RPMI8226 (cell line): ENCODE measurements at regions not wholly inside any gene's neighbourhood (a gene's known extent, or its start where the extent isn't known, plus 50 kb on each side); places are given as distances from the start of the nearest gene placed in this dataset.
"Not testable (repeated sequence)": the region's sequence is repeated elsewhere in the genome, so short reads cannot be mapped to it uniquely, and the experiment has no call there.

Source experiments
- DNase-seq: peaks from one replicate; pipeline ENCODE4 v3.0.0-alpha.2; 2015

DNA sequence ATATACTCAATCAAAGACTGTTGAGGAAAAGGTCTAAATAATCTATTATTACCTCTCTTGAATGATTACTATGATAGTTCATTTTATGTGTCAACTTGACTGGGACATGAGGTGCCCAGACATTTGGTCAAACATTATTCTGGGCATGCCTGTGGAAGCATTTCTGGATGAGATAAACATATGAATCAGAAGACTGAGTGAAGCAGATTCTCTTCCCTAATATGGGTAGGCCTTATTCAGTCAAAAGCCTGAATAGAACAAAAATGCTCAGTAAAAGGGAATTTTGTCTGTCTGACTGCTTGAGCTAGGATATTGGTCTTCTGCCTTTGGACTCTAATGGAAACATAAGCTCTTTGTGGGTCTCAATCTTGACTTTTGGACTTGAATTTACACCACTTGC, 73.3 kb upstream of the SOX13 start:
- no peak for DNase-seq

DNA sequence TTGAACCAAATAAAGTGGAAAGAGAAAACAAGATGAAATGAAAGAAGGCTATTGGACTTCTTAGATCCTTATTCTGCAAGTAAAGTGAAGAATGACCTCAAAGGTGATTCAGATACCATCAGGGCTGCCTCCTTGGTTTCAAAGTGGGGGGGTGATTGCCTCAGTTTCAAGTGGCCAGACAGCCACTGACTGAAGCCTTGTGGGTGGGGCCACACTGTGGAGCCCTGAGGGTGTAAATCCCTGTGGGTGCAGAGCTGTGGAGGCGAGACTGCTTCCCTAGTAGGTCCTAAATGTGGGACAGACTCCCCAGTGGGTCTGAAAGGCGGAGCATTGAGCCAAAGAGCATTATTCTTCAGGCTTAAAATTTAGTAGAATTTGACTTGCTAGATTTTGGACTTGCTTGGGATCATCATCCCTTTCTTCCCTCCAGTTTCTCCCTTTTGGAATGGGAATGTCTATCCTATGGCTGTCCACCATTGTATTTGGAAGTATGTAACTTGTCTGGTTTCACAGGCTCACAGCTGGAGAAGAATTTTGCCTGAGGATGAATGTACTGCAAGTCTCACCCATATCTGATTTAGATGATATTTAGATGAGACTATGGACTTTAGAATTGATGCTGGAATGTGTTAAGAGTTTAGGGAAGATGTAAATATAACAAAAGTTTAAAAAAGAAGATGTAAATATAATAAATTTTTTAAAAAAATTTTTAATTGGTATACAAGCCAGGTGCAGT, 71.6 kb upstream of the SOX13 start:
- DNase-seq = no peak

DNA sequence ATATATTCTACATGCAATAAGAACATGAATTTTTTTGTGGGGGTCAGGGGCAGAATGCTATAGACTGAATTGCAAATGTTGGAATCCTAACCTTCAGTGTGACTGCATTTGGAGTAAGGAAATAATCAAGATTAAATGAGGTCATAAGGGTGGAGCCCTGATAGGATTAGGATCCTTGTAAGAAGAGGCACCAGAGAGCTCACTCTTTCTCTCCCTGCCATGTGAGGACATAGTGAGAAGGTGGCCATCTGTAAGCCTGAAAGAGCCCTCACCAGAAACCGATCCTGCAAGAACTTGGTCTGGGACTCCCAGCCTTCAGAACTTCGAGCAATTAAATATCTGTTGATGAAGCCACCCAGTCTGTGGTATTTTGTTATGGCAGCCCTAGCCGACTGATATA, 70.3 kb upstream of the SOX13 start:
- DNase-seq = no peak

DNA sequence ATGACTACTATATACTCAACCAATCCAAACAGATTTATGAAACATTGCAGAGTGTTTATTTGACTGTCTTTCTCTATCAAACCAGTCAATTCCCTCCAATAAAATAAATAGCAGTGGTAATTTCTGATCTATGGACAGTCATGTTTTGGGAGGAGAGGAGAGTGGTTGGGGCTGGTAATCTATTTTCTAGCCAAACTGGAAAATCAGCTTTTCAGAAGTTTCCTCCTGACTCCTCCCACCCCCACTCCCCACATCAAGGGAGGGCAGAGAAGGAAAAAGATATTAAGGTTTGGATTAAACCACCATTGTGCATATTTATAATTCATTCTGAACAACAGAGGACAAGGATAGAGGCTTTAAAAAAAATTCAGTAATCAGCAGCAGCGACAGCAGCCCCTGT, 69.4 kb upstream of the SOX13 start:
- no peak for DNase-seq

DNA sequence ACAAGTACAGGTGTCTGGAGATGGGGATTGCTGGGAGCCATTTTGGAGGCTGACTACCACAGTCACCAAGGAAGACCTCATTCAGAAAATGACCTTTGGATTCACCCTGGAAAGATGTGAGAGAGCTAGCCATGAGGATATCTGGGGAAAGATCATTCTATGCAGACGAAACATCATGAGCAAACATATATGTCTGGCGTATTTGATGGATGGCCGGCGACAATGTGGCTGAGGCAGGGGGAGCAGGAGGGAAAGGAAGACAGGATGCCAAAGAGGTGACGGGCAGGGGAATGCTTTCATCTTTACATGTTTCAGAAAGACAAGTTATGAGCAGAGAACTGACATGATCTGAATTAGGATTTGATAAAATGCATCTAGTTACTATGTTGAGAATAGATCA, 61.5 kb upstream of the SOX13 start:
- DNase-seq = no peak

DNA sequence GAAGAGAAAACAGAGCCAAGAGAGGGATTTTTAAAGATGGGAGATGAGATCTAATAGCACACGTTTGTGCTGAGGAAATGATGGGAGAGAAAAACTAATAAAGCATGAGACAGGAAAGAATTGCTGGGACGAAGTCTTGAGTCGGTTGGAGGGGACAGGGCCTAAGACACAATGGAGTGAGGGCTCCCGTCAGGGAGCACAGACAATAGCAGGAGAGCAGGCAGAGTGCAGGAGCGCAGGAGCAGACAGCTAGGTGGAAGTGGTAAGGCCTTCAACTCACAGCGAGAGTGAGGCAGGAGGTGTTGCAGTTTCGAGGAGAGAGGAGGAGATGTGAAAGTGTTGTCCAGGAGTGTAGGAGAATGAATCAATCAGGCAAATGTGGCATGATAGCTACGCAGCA, 59.9 kb upstream of the SOX13 start:
- no peak for DNase-seq

DNA sequence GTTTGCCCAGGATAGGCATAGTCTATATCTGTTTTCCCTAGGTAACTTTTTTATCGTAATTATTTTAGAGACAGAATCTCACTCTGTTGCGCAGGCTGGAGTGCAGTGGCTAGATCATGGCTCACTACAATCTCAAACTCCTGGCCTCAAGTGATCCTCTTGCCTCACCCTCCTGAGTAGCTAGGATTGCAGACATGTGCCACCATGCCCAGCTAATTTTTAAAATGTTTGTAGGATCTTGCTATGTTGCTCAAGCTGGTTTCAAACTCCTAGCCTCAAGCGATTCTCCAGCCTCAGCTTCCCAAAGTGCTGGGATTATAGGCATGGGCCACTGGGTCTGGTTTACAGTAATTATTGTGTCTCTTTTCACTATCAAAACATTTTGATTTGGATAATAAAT, 58.6 kb upstream of the SOX13 start:
- DNase-seq = no peak

DNA sequence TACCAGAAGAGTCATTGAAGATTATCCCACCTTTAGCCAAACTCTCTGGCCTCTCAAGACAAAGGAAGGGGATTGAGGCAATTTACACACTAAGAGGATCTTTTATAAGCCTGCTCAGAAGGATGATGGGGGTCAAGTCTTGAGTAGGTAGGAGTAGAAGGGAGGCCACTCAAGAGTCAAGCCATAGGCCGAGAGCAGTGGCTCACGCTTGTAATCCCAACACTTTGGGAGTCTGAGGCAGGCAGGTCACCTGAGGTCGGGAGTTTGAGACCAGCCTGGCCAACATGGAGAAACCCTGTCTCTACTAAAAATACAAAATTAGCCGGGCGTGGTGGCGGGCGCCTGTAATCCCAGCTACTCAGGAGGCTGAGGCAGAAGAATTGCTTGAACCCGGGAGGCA, 58.0 kb upstream of the SOX13 start:
- DNase-seq = not testable (repeated sequence)

DNA sequence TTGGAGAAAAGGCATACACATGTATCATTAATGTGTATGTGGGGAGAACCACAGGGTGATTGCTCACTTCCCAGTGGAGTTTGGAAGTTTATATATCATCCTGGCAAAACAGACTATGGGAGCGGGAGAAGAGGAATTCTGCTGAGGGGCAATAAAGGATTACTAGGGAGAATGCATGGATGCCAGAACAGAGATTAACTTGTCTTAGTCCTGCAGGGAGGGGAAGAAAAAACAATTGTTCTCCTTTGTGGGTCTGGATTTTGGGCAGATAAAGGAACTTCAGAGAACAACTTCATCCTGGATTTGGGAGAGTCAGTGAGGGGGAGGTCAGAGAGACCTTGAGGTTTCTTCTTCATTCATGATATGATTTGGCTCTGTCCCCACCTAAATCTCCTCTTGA, 55.9 kb upstream of the SOX13 start:
- DNase-seq = no peak

DNA sequence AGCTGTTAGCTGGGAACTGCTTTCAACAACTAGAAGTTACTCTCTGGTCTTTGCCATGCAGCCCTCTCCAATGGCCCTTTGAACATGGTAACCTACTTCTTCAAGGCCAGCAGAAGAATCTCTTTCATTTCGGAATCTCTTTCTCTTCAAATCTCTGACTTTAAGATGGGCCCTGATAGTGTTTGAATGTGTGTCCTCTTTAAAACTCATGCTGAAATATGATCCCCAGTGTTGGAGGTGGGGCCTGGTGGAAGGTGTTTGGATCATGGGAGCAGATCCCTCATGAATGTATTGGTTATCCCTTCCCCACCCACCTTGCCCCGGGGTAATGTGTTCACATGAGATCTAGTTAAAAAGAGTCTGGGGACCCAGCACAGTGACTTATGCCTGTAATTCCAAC, 54.5 kb upstream of the SOX13 start:
- no peak for DNase-seq
